WI38 (cell line): ENCODE measurements at regions not wholly inside any gene's neighbourhood (a gene's known extent, or its start where the extent isn't known, plus 50 kb on each side); places are given as distances from the start of the nearest gene placed in this dataset.

Experiments
- H3K4me3 ChIP-seq: 2 replicates; pipeline ENCODE4 v1.5.1; 2011; ENCODE audit warnings: low read depth, mild to moderate bottlenecking, control low read depth, low read length
- TF ChIP-seq, protein P1 (sequence below): IDR thresholded peaks from 2 replicates; pipeline ENCODE4 v1.5.1; 2012; ENCODE audit warnings: low read depth, mild to moderate bottlenecking, control low read depth, low read length

DNA sequence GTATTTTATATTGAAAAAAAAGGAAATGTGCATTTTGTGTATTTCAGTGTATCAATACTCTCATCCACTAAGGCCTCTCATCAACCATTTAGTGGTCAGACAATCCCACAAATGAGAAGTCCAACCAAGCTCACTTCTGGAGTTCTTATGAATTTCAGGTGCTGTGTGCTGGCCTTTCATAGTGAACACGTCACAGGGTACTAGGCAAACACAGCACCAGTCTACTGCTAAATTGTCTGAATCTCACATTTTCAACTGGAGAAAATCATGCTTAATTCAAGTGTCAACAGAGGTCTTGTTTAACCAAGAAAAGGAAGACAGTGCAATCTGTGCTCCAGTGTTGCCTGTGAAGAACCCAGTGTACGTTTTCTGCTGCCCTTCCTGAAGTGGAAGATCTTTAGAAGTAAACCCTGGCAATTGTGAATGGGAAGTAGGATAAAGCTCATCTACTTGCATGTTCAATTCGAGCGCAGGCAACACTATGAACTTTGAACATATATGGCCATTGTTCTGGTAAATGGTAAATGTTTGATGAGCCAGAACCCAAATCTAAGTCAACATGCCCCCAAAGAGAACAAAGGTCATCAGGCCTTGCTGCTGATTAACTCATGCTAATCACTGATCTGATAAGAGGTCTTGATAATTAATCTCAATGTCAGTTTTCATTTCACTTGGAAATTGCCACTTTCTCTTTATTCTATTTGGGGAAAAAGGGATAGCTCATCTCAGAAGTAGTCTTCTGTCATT, 439.2 kb upstream of the SOX9 start:
- H3K4me3 ChIP-seq = no peak overlapping the region
- TF ChIP-seq, protein P1, sequence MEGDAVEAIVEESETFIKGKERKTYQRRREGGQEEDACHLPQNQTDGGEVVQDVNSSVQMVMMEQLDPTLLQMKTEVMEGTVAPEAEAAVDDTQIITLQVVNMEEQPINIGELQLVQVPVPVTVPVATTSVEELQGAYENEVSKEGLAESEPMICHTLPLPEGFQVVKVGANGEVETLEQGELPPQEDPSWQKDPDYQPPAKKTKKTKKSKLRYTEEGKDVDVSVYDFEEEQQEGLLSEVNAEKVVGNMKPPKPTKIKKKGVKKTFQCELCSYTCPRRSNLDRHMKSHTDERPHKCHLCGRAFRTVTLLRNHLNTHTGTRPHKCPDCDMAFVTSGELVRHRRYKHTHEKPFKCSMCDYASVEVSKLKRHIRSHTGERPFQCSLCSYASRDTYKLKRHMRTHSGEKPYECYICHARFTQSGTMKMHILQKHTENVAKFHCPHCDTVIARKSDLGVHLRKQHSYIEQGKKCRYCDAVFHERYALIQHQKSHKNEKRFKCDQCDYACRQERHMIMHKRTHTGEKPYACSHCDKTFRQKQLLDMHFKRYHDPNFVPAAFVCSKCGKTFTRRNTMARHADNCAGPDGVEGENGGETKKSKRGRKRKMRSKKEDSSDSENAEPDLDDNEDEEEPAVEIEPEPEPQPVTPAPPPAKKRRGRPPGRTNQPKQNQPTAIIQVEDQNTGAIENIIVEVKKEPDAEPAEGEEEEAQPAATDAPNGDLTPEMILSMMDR = no peak

- TF ChIP-seq, protein P1 = no peak
- H3K4me3 ChIP-seq = no peak overlapping the region
Observed at GRCh38 chr17:71682174-71682494, 438.7 kb upstream of the SOX9 start.

- TF ChIP-seq, protein P1 = no peak
- no peak overlapping the region for H3K4me3 ChIP-seq
Observed at GRCh38 chr17:71689782-71690181, 431.0 kb upstream of the SOX9 start.

DNA sequence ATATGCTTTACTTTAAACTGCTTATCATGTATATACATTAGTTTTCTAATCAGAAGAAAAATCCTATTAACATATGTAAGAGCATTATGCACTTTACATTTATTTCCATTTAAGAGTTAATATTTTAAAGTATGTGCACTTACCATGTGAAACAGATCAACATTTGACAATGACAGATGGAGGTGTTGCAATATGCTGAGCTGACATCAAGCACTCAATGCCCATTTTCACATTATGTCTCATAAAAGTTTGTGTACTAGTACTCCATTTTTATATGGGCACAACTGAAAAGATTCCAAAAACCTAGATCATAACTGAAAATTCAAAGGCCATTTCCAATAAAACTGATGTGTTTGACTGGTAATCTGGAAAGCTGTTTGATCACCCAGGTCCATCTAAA, 420.9 kb upstream of the SOX9 start:
- no peak overlapping the region for H3K4me3 ChIP-seq
- TF ChIP-seq, protein P1 = no peak

GRCh38 chr17:71703701-71704100, 417.1 kb upstream of the SOX9 start:
- TF ChIP-seq, protein P1 = no peak
- H3K4me3 ChIP-seq = no peak overlapping the region

DNA sequence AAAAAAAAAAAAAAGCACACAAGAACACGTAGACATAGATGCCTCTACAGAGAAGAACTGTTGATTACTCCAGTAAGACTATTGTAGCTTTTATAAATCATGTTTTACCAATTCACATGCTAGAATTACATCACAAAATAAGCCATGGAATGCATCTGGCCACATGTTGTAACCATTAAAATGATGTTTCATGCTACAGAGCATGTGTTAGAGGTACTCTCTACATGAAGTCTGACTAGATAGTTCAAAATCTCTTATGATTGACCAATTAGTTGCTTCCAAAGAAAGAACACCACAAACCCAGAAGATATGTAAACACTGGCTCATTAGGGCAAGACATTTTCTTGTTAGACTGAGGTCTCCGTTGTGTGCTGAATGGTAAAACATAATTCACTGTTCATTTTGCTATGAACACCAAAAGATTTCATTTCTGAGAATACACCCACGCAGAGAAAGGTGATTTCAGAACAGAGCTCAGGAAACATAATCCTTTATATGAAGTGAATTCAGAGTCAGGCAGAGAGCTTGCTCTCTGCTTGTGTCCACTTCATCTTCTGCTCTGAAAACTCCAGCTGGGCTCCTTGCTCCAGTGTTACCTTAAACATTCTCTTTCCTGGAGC, 411.4 kb upstream of the SOX9 start:
- TF ChIP-seq, protein P1 = no peak

DNA sequence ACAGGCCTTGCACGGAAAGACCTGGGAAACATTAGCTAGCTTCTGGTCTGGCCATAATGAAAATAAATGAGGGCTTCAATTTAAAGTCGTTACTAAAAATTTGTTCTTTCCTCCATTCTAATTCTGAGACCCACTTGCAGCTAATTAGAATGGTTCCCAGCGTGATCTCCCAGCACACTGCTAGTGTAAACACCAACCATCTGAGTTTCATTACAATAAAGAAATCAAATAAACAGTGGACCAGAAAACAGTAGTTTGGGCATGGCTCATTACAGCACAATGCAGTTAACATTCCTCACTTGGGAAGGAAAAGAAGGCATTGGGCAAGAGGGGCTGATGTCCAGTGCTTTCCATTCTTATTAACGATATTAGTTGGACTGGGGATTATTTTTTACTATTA, 410.9 kb upstream of the SOX9 start:
- H3K4me3 ChIP-seq = no peak overlapping the region
- TF ChIP-seq, protein P1 = no peak

More for the DNA sequence above, 411.4 kb upstream of the SOX9 start:
- H3K4me3 ChIP-seq = no peak overlapping the region
